ENCODE measurements at regions not wholly inside any gene's neighbourhood (a gene's known extent, or its start where the extent isn't known, plus 50 kb on each side); places are given as distances from the start of the nearest gene placed in this dataset.
A peak's percentile ranks its signal among the peaks of the same experiment; 100 is the strongest.

DNA sequence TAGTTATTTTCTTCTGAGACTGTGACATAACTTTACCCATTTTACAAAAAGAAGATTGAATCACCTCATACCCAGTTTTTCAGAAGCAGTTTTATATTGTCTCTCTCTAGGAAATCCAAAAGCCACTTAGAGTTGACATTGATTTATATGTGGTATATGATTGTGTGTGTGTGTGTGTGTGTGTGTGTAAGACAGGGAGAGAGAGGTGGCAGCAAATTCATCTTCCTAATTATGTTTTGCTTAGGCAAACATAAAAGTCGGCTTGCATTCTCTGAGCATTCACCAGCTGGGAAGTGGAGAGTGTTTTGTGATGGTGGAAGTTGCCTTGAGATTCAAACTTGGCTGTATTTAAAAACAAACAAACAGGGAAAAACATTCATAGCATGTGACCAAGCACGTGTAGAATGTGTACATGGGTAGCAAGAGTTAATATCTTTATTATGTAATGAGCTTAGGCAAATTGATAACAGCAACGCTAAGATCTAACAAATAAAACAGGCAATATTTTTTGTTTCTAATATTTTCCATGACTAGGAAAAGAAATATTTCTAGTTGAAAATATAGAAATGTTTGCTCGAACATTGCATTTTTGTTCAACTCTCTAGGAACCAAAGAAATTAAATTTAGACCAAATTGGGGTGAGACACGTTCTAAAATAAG, 64.4 kb upstream of the IGF1R start:
- no peak for ATAC-seq
- H3K9me3 Mint-ChIP-seq, result no peaks in the 10 kb centered on the region
- intact Hi-C loops (cut with micrococcal nuclease), result loop anchor here (5.0 kb wide), 1 partner anchor 73 kb away; no protein-coding TSS in a partner anchor

DNA sequence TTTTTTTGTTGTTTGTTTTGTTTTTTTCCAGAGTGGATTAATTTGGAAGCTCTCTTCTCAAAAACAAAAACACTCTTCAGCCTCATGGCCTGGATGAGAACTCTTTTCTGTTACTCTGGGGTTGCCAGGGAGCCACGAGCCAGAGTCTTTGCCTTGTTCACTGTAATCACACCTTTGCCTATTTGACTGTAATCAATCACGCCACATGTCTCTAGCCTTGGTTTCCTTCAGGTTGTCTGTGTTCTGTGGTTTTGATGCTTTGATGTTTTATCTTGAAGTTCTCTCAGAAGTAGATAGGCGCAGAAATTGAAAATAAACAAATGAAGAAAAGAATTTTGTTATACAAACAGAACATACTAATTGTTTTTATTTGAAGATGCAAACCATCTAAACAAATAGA, 62.3 kb upstream of the IGF1R start:
- Histone ChIP-seq H3K27ac (ENCODE audit: low read length) (no peak overlapping the region), H3K27me3 (ENCODE audit: control insufficient read depth, insufficient read depth, low read length) (peaks cover 18% of the 10 kb centered on the region), H3K4me3 (ENCODE audit: low read length) (no peak overlapping the region), H3K36me3 (ENCODE audit: control insufficient read depth, insufficient read depth, low read length) (no peaks in the 10 kb centered on the region), H3K4me1 (ENCODE audit: control insufficient read depth, insufficient read depth, low read length) (no peaks in the 10 kb centered on the region), H3K9me3 (ENCODE audit: control insufficient read depth, insufficient read depth, low read length) (no peaks in the 10 kb centered on the region)
- H3K36me3 Mint-ChIP-seq, result no peaks in the 10 kb centered on the region
- ATAC-seq, result no peak
- no peaks in the 10 kb centered on the region for H3K9me3 Mint-ChIP-seq
- WGBS (ENCODE audit: insufficient coverage), result 20% methylated on average over 1 of the region's 3 CpGs
- TF ChIP-seq, protein P1, sequence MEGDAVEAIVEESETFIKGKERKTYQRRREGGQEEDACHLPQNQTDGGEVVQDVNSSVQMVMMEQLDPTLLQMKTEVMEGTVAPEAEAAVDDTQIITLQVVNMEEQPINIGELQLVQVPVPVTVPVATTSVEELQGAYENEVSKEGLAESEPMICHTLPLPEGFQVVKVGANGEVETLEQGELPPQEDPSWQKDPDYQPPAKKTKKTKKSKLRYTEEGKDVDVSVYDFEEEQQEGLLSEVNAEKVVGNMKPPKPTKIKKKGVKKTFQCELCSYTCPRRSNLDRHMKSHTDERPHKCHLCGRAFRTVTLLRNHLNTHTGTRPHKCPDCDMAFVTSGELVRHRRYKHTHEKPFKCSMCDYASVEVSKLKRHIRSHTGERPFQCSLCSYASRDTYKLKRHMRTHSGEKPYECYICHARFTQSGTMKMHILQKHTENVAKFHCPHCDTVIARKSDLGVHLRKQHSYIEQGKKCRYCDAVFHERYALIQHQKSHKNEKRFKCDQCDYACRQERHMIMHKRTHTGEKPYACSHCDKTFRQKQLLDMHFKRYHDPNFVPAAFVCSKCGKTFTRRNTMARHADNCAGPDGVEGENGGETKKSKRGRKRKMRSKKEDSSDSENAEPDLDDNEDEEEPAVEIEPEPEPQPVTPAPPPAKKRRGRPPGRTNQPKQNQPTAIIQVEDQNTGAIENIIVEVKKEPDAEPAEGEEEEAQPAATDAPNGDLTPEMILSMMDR (IDR thresholded peaks at IDR 0.05), result no peak
- intact Hi-C loops (cut with micrococcal nuclease), result no loop called here
- H3K4me1 Mint-ChIP-seq, result no peaks in the 10 kb centered on the region
- no peak overlapping the region for H3K27ac Mint-ChIP-seq
- DNase-seq, result peak in 1 of 2 donors; percentile 38
- H3K4me3 Mint-ChIP-seq, result no peak overlapping the region
- peaks cover 34 to 67% of the 10 kb centered on the region in 2 donors for H3K27me3 Mint-ChIP-seq (ENCODE audit: low read depth in 2 of 2)

More for the DNA sequence above, 64.4 kb upstream of the IGF1R start:
- no peak overlapping the region for H3K27ac ChIP-seq (ENCODE audit: low read length)
- H3K36me3 ChIP-seq (ENCODE audit: control insufficient read depth, insufficient read depth, low read length), result no peaks in the 10 kb centered on the region
- no peaks in the 10 kb centered on the region for H3K4me1 ChIP-seq (ENCODE audit: control insufficient read depth, insufficient read depth, low read length)
- H3K27me3 Mint-ChIP-seq (ENCODE audit: low read depth in 2 of 2), result peaks cover 33 to 64% of the 10 kb centered on the region in 2 donors
- H3K4me3 ChIP-seq (ENCODE audit: low read length), result no peak overlapping the region
- H3K36me3 Mint-ChIP-seq, result no peaks in the 10 kb centered on the region
- no peak overlapping the region for H3K27ac Mint-ChIP-seq
- no peak overlapping the region for H3K4me3 Mint-ChIP-seq
- no peak for DNase-seq
- TF ChIP-seq, protein P1 (IDR thresholded peaks at IDR 0.05), result no peak
- no peaks in the 10 kb centered on the region for H3K9me3 ChIP-seq (ENCODE audit: control insufficient read depth, insufficient read depth, low read length)
- 30% methylated on average over 3 of the region's 5 CpGs for WGBS (ENCODE audit: insufficient coverage)
- H3K4me1 Mint-ChIP-seq, result no peaks in the 10 kb centered on the region
- peaks cover 20% of the 10 kb centered on the region for H3K27me3 ChIP-seq (ENCODE audit: control insufficient read depth, insufficient read depth, low read length)

DNA sequence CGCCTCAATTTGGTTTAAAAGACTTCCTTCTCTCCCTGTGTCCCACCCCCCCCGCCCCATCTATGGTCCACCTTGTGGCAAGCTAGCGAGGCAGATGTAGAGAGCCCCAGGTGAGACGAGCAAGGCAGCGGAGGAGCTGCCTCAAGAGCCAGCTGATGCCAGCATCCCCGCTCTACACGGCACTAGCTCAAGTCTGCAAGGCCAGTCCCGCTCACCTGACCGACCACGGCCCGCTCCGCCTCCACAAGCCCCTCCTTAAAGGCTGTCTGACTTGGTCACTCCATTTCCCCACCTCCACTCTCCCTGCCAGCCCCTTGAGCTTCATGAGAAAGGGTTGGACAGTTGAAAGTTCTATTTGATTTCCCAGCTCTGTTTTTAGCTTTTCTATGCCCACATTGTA, 56.2 kb upstream of the IGF1R start:
- H3K4me3 Mint-ChIP-seq, result no peak overlapping the region
- no peaks in the 10 kb centered on the region for H3K36me3 Mint-ChIP-seq
- H3K9me3 Mint-ChIP-seq, result no peaks in the 10 kb centered on the region
- H3K27me3 Mint-ChIP-seq (ENCODE audit: low read depth in 2 of 2), result peaks cover 25 to 41% of the 10 kb centered on the region in 2 donors
- no peaks in the 10 kb centered on the region for H3K9me3 ChIP-seq (ENCODE audit: control insufficient read depth, insufficient read depth, low read length)
- H3K27ac Mint-ChIP-seq, result no peak overlapping the region
- TF ChIP-seq, protein P1 (IDR thresholded peaks at IDR 0.05), result no peak
- H3K27me3 ChIP-seq (ENCODE audit: control insufficient read depth, insufficient read depth, low read length), result peaks cover 2% of the 10 kb centered on the region
- H3K4me1 ChIP-seq (ENCODE audit: control insufficient read depth, insufficient read depth, low read length), result no peaks in the 10 kb centered on the region
- H3K36me3 ChIP-seq (ENCODE audit: control insufficient read depth, insufficient read depth, low read length), result no peaks in the 10 kb centered on the region
- ATAC-seq (no peak), DNase-seq (no peak)
- intact Hi-C loops (cut with micrococcal nuclease), result no loop called here
- WGBS (ENCODE audit: insufficient coverage), result 88% methylated on average over 11 of the region's 12 CpGs
- H3K4me1 Mint-ChIP-seq, result no peaks in the 10 kb centered on the region
- H3K4me3 ChIP-seq (ENCODE audit: low read length), result no peak overlapping the region
- H3K27ac ChIP-seq (ENCODE audit: low read length), result no peak overlapping the region

DNA sequence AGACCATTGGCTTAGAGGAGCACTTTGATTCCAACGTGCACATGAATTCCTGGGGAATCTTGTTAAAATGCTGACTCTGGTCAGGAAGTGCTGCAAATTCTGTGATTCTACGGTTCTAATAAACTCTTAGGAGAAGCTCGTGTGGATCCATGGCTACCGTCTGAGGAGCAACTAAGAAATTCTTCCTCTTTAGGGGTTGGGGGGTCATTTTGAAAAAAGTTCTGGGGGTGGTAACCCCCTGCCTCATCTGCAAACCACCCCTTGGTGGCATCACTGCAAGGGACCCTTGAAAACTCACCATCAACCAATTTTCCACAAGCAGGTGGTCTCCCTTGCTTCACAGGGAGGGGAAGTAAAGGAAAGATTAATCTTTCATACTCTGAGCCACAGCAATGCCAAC, 52.2 kb upstream of the IGF1R start:
- Histone ChIP-seq H3K4me3 (ENCODE audit: low read length) (no peak overlapping the region), H3K27me3 (ENCODE audit: control insufficient read depth, insufficient read depth, low read length) (peaks cover 2% of the 10 kb centered on the region), H3K27ac (ENCODE audit: low read length) (no peak overlapping the region), H3K9me3 (ENCODE audit: control insufficient read depth, insufficient read depth, low read length) (no peaks in the 10 kb centered on the region), H3K4me1 (ENCODE audit: control insufficient read depth, insufficient read depth, low read length) (peaks cover 6% of the 10 kb centered on the region), H3K36me3 (ENCODE audit: control insufficient read depth, insufficient read depth, low read length) (no peaks in the 10 kb centered on the region)
- intact Hi-C loops (cut with micrococcal nuclease), result no loop called here
- Mint-ChIP-seq H3K27me3 (ENCODE audit: low read depth in 2 of 2) (peaks cover 13 to 22% of the 10 kb centered on the region in 2 donors), H3K27ac (no peak overlapping the region), H3K4me3 (no peak overlapping the region), H3K4me1 (peaks cover 15% of the 10 kb centered on the region in 2 donors), H3K36me3 (no peaks in the 10 kb centered on the region), H3K9me3 (no peaks in the 10 kb centered on the region)
- 93% methylated on average over 3 of the region's 4 CpGs for WGBS (ENCODE audit: insufficient coverage)
- ATAC-seq (no peak), DNase-seq (no peak)
- TF ChIP-seq, protein P1 (IDR thresholded peaks at IDR 0.05), result no peak

Data from natural killer cell (primary cell).